ENCODE measurements at regions not wholly inside any gene's neighbourhood (a gene's known extent, or its start where the extent isn't known, plus 50 kb on each side); places are given as distances from the start of the nearest gene placed in this dataset.

GRCh38 chr7:137073571-137074325 lies 205.3 kb downstream of the CHRM2 start:
- ChIA-PET POLR2A (no interaction called here), RAD21 (ENCODE audit: low non-redundant PET in 1 of 2, low total read pairs in 2 of 2, uncharacterized antibody in 2 of 2, unreplicated experiment in 2 of 2) (no interaction called here)
- no peak overlapping the region for H3K9ac ChIP-seq (ENCODE audit: low read length)

More at GRCh38 chr7:137073571-137074325, 205.3 kb downstream of the CHRM2 start:
- no peaks in the 10 kb centered on the region for H3K27me3 ChIP-seq (ENCODE audit: insufficient read depth, low read length)
- DNase-seq (ENCODE audit: low read depth, low spot score), result no peak
- H3K9me2 ChIP-seq (ENCODE audit: insufficient read depth), result no peaks in the 10 kb centered on the region
- no peaks in the 10 kb centered on the region for H3K36me3 ChIP-seq (ENCODE audit: control insufficient read depth in 1 of 2, insufficient read depth in 2 of 2, low read length in 2 of 2)
- no peaks in the 10 kb centered on the region; a peak in 2 of 4 replicates for H3K9me3 ChIP-seq (ENCODE audit: control insufficient read depth in 1 of 2, insufficient read depth in 1 of 2, low read depth in 1 of 2, low read length in 2 of 2)
- no peak overlapping the region for H3K4me3 ChIP-seq (replicated peaks in 1 of 2; ENCODE audit: low read depth in 1 of 2, low read length in 2 of 2)
- no peak overlapping the region for H3K27ac ChIP-seq (ENCODE audit: low read depth, low read length)
- no TSS peak for BruUV-seq (replicated peaks)
- CTCF ChIA-PET, result no interaction called here
- no peaks in the 10 kb centered on the region for H4K20me1 ChIP-seq (ENCODE audit: insufficient read depth)
- TF ChIP-seq EZH2phosphoT487 (IDR thresholded peaks at IDR 0.05; ENCODE audit: borderline replicate concordance) (no peak), ATF3 (IDR thresholded peaks at IDR 0.05) (no peak), ZFX (IDR thresholded peaks at IDR 0.05) (no peak), POLR2AphosphoS5 (IDR thresholded peaks at IDR 0.05; ENCODE audit: low read depth, low read length) (no peak), CEBPB (IDR thresholded peaks at IDR 0.05; ENCODE audit: low read depth) (no peak), POLR2A (IDR thresholded peaks at IDR 0.05; ENCODE audit: borderline replicate concordance, extremely low read depth, insufficient read depth, insufficient read length) (no peak), RAD21 (IDR thresholded peaks at IDR 0.05; ENCODE audit: low read depth) (no peak), REST (IDR thresholded peaks at IDR 0.05; ENCODE audit: low read depth) (no peak), ELF1 (IDR thresholded peaks at IDR 0.05; ENCODE audit: borderline replicate concordance, low read depth) (no peak), YY1 (IDR thresholded peaks at IDR 0.05; ENCODE audit: extremely low read depth, insufficient replicate concordance, low read depth, low read length) (no peak), FOSL1 (IDR thresholded peaks at IDR 0.05; ENCODE audit: low read depth) (no peak), TCF7L2 (IDR thresholded peaks at IDR 0.05; ENCODE audit: borderline replicate concordance, extremely low read depth, insufficient read depth, insufficient read length) (no peak)
- H3K4me2 ChIP-seq (ENCODE audit: low read length), result no peak overlapping the region
- no peak overlapping the region for H2AFZ ChIP-seq (ENCODE audit: low read depth, low read length, poor library complexity, severe bottlenecking)
- no peak for ATAC-seq
- no peaks in the 10 kb centered on the region for H3K4me1 ChIP-seq (ENCODE audit: control insufficient read depth in 1 of 2, insufficient read depth in 2 of 2, low read length in 2 of 2)
- intact Hi-C loops (cut with micrococcal nuclease), result no loop called here
- H3K79me2 ChIP-seq (ENCODE audit: insufficient read depth, low read length), result no peaks in the 10 kb centered on the region
